GM18858 (cell line): ENCODE measurements at regions not wholly inside any gene's neighbourhood (a gene's known extent, or its start where the extent isn't known, plus 50 kb on each side); places are given as distances from the start of the nearest gene placed in this dataset.

Source experiments
- ATAC-seq: cut with Tn5 transposase; IDR thresholded peaks from one replicate; pipeline ENCODE4 v1.9.1; 2021; ENCODE audit not compliant: unreplicated experiment

- no peak for ATAC-seq
Observed at GRCh38 chr2:43022896-43023295, 203.5 kb downstream of the ZFP36L2 start.

DNA sequence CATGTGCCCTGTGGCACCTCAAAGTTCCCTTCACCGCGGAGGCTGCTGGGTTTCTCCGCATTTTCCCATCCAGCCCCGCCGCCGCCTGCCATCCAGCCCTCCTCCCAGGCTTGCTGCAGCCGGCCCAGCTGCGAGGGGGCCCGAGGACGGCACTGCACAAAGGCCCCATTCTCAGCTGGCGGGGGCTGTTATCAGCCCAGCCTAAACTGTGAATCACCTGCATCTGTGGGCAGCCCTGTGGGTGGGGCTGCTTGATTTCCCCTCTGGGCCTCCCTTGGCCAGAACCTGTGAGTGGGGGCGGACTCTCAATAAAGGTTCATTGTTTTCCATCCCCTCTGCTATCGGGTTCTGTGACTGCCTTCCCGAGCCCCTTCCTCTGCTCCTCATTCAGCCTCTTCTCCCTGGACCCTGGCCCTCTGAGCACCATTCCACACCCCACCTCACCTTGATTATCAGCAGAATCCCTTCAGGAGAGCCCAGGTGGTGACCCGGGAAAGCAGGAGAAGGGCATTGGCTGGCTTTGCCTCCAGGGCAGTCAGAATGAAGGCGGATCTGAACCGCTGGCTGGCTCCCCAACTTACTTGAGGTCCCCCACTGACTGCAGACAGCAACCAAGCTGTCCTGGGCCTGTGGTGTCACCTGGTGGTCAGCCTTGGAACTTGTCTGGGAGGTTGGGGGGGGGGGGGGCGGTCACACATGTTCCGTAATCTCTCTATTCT is 204.5 kb downstream of the ZFP36L2 start:
- no peak for ATAC-seq

DNA sequence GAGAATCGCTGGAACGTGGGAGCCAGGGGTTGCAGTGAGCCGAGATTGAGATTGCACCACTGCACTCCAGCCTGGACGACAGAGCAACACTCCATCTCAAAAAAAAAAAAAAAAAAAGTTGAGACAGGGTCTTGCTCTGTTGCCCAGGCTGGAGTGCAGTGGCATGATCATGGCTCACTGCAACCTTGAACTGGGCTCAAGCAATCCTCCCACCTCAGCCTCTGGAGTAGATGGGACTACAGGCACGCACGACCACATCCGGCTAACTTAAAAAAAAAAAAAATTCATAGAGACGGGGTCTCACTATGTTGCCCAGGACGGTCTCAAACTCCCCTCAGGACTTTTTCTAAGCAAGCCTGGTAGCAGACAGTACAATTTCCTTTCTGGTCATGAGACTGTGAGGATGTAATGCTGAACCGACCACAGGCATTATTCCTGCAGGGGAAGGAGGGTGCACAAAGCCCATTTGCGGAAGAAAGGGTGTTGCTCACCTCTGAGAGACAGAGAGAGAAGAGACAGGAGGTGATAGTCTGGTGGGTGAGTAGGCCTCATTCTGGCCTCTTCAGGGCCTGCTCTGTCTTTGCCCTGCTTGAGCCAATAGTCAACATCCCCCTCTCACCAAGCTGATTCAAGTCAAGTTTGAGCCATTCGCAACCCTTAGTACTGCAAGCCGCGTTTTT is 205.3 kb downstream of the ZFP36L2 start:
- ATAC-seq = no peak

GRCh38 chr2:43020296-43020695 is 206.1 kb downstream of the ZFP36L2 start:
- ATAC-seq = no peak

DNA sequence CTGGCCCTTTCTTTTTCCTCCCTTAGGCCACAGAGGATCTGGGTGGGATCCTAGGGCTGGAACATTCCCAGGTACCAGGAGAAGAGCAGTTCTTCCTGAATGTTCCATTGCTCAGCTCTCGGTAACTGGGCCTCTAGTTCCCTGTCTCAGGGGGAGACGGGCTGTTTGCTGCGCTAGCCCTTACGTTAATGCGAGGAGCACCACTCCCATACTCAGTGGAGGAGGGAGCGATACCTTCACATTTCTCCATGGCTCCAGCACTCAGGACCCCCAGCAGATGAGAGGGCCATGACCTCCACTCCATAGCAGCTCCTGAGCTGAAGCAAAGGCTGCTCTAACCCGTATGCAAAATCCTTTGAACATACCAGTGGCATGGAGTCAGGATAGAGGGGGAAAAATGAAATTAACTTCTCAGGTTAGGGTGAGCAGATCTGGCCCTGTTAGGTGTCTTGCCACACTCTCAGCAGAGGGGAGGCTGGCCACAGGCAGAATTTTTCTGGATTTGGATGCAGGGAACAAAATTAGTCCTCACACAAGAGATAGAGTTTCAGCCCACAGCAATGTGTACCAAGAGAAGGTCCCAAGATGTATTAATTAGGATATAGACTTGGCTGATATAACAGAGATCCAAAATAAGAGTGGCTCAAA is 206.7 kb downstream of the ZFP36L2 start:
- ATAC-seq = no peak

DNA sequence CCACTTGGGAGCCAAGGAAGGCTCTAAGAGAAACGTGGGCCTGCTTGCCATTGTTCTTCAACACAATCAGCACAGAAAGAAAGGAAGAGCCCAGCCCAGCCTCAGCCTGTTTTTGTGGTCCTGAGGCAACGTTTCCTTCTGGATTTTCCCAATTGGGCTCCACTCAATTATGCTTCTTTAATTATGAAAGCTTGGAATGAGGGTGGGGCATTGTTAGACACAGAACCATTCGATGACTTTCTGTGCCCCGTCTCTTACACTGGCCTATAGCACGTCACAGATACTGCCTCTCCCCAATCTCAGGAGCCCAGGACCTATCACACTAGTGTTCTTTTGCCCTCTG is 207.4 kb downstream of the ZFP36L2 start:
- ATAC-seq = no peak

- no peak for ATAC-seq
Observed at GRCh38 chr2:43018179-43019024, 208.0 kb downstream of the ZFP36L2 start.

DNA sequence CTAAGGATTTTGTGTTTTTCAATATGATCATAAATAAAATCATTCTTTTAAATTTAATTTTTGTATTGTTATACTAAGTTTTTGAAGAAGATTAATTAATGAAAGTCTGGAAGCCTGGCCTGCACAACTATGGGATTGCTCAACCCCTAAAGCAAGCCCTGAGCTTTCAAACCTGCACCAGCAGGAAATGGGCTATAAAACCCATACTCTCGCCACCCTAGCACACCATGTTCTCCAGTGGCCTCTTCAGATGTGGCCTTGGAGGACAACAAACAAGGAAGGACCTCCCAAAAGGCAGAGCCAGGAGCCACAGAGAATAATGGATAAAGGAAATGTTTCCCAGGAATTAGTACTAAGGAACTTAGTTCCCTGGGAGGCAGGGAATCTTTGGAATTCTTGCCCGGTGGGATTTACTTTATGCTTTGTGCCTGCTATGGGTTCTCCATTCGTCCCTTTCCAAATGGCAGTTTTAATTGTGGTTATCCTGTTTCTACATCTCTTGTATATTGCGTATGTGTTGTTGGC is 212.5 kb downstream of the ZFP36L2 start:
- no peak for ATAC-seq

DNA sequence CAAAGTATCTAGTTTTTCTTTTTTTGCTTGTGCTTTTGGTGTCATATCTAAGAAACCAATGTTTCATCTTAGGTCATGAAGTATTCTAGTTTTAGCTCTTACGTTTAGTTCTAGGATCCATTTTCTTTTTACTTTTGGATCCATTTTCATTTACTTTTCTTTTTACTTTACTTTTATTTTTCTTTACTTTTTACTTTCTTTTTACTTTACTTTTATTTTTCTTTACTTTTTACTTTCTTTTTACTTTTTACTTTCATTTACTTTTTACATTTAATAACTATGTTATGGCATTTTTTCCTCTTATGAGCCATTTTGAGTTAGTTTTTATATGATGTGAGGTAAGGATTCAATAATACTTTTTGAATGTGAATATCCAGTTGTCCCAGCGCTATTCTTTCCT is 213.4 kb downstream of the ZFP36L2 start:
- no peak for ATAC-seq

GRCh38 chr2:43011158-43011491 is 215.3 kb downstream of the ZFP36L2 start:
- ATAC-seq = no peak

DNA sequence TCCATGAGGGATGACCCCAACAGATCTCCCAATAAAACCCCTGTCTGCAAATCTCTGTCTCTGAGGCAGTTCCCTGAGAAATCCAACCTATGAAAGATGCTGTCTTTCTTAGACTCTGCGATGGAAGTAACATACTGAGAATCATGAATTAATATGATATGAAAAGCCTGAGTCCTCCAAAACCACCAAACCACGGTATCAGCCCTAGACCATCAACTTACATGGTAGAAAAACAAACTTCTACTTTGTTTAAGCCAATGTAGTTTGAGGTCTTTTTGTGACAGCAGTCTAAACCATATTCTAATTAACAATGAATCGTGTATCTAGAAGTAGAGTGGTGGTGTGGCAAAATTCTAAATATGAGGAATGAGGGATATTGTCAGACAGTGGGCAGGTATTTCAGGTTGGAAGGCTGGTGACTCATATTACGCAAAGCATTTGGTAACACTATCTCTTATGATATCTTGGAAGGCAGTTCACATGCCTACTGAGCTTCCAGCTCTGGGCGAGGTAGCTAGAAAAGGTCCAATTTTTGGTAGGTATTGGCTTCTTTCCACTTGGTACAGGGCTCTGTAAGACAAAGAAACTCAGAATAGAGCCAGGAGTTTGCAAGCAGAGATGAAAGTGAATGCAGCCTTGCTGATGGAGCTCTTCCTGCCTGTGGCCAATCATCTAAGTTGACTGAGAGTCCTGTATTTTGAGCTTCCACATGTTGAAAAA is 215.8 kb downstream of the ZFP36L2 start:
- no peak for ATAC-seq

GRCh38 chr2:43009448-43009847 is 217.0 kb downstream of the ZFP36L2 start:
- no peak for ATAC-seq

GRCh38 chr2:43008388-43008787 is 216.0 kb upstream of the HAAO start:
- no peak for ATAC-seq

GRCh38 chr2:43007901-43008300 is 215.5 kb upstream of the HAAO start:
- ATAC-seq = no peak

- no peak for ATAC-seq
Observed at GRCh38 chr2:43006834-43007543, 214.6 kb upstream of the HAAO start.

DNA sequence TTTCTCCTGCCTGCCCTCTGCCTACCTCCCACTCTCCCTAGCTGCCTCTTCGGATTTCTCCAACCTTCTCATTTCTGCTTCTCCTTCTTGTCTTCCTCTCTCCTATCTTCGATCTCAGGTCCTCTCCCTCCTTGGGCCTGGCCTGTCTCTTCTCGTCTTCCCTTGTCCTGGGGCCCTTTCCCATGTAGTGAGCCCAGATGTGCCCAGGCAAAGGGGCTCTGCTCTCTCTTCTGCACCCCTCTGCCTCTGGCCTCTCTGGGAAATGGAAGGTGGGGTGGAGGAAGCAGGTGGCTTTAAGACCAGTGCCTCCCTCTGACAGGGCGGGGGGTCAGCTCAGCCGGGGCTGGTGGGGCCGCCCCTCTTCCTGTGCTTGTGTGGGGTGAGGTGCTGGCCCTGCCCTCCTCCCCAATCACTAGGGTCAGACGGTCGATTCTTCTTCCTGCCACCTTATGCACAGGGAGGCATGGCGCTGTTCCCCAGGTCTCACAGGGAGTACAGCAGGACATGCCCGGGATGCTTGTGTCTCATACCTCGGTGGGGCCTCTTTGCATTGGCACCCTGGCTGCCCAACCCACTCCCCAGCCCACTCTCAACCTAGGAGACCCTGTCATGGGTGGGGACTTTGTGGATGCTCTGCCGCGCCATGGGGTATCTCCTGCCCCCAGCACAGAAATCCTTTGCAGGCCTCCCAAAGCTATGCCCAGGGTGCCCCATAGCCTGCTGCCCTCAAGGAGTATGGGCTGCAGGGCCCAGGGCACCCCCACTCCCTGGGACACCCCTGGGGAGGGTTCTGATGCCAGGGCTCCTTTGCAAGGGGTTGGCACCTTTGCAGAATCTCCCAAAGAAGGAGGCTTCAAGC is 213.8 kb upstream of the HAAO start:
- no peak for ATAC-seq

- ATAC-seq = no peak
Observed at GRCh38 chr2:43005245-43005974, 213.0 kb upstream of the HAAO start.

DNA sequence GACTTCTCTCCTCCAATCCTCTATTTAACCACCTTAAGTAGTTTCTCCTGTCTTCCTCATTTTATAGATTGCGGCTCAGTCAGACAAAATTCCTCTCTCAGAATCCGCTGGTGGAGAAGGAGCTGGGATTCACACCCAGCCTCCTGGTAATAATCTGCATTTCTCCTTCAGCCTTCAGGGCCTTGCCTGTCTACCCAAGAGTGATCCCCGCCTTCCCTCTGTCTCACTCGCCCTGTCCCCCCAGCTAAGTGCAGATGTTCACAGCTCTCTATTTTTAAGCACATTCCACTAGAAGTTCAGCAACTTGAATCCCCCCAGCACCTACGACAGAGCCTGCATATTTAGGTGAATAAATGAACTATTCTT is 212.5 kb upstream of the HAAO start:
- no peak for ATAC-seq
